GM12878 (cell line): ENCODE measurements at regions not wholly inside any gene's neighbourhood (a gene's known extent, or its start where the extent isn't known, plus 50 kb on each side); places are given as distances from the start of the nearest gene placed in this dataset.

Source experiments
- ATAC-seq: fragments of 200-7000 bp; cut with Tn5 transposase; 3 replicates; pipeline ENCODE4 v1.9.1; 2020; ENCODE audit warnings: mild to moderate bottlenecking, moderate library complexity
- BruUV-seq: library from RNA; stranded (reverse); fragments of 400-500 nt; replicated peaks from 2 replicates; lab custom pipeline; 2021; lab: Mats Ljungman, UMichigan
- CTCF ChIA-PET: fragments of 300-600 bp; sonication (Branson Sonifier 250); formaldehyde crosslinking; extraction: SDS; loops from one replicate; lab custom pipeline; 2021; ENCODE audit warnings: inconsistent platforms; lab: Yijun Ruan, JAX
- POLR2A ChIA-PET: fragments of 350-600 bp; formaldehyde crosslinking; extraction: SDS; loops from one replicate; lab custom pipeline; 2021; ENCODE audit warnings: inconsistent platforms; lab: Charles Lee
- RAD21 ChIA-PET: fragments of 300-600 bp; sonication (Branson Sonifier 250); formaldehyde crosslinking; loops from one replicate; lab custom pipeline; 2023; ENCODE audit warnings: antibody characterized with exemption; ENCODE audit not compliant: unreplicated experiment; lab: Charles Lee
- SMC1A ChIA-PET: fragments of 300-600 bp; sonication (Branson Sonifier 250); formaldehyde crosslinking; loops from one replicate; lab custom pipeline; 2023; ENCODE audit not compliant: unreplicated experiment, uncharacterized antibody; lab: Charles Lee
- DNase-seq: peaks from one replicate; pipeline ENCODE4 v3.0.0-alpha.2; 2011; ENCODE audit warnings: low read depth, low spot score
- FAIRE-seq: peaks from 3 replicates; lab custom pipeline; 2011; peaks lifted over from hg19 to GRCh38; lab: Jason Lieb, UNC
- H2AFZ ChIP-seq: 2 replicates; pipeline ENCODE4 v1.6.0; 2011; ENCODE audit warnings: low read depth, low read length, control low read depth; ENCODE audit not compliant: control insufficient read depth
- H3K27ac ChIP-seq: 2 replicates; pipeline ENCODE4 v1.5.1; 2011; ENCODE audit warnings: control low read depth; ENCODE audit not compliant: control insufficient read depth, insufficient read depth
- H3K27me3 ChIP-seq, 2 experiments: replicated peaks in 1 of 2; 2 replicates each; pipeline versions ENCODE4 v1.6.0 to v1.6.1; 2011; ENCODE audit warnings: low read length in 1 of 2; ENCODE audit not compliant: control insufficient read depth in 2 of 2, insufficient read depth in 2 of 2
- H3K36me3 ChIP-seq, 2 experiments: 2 replicates each; pipeline ENCODE4 v1.5.1; 2011; ENCODE audit warnings: low read length in 1 of 2; ENCODE audit not compliant: control insufficient read depth in 2 of 2, insufficient read depth in 2 of 2
- H3K4me1 ChIP-seq: 2 replicates; pipeline ENCODE4 v1.6.1; 2011; ENCODE audit warnings: mild to moderate bottlenecking, low read length, moderate library complexity, mixed read lengths; ENCODE audit not compliant: control insufficient read depth, insufficient read depth
- H3K4me2 ChIP-seq: 2 replicates; pipeline ENCODE4 v1.6.0; 2011; ENCODE audit warnings: control low read depth; ENCODE audit not compliant: control insufficient read depth, insufficient read depth
- H3K4me3 ChIP-seq: fragments of 200-600 bp; sonication (generic); 2 replicates; pipeline ENCODE4 v1.5.1; 2016
- H3K79me2 ChIP-seq: 2 replicates; pipeline ENCODE4 v1.6.0; 2011; ENCODE audit warnings: low read length; ENCODE audit not compliant: control insufficient read depth, insufficient read depth
- H3K9ac ChIP-seq: 2 replicates; pipeline ENCODE4 v1.8.0; 2011; ENCODE audit warnings: low read length, control low read depth, mixed read lengths; ENCODE audit not compliant: control insufficient read depth, insufficient read depth
- H3K9me3 ChIP-seq: replicated peaks from 3 replicates; pipeline ENCODE4 v1.5.1; 2011; ENCODE audit warnings: mild to moderate bottlenecking, low read length; ENCODE audit not compliant: control insufficient read depth, insufficient read depth
- H4K20me1 ChIP-seq: 2 replicates; pipeline ENCODE4 v1.6.0; 2011; ENCODE audit not compliant: control insufficient read depth, insufficient read depth
- ATF7 ChIP-seq: fragments of 450-650 bp; IDR thresholded peaks from 2 replicates; pipeline ENCODE4 v1.6.1; 2016; ENCODE audit warnings: low read depth, mild to moderate bottlenecking
- CBX3 ChIP-seq: fragments of 200-600 bp; sonication (generic); IDR thresholded peaks from 2 replicates; pipeline ENCODE4 v1.6.1; 2016; ENCODE audit warnings: low read depth, borderline replicate concordance
- EGR1 ChIP-seq, 2 experiments: IDR thresholded peaks; 1 replicate in 1 of 2; 2 replicates in 1 of 2; pipeline ENCODE4 v1.6.1; 2011 to 2012; ENCODE audit warnings: low read depth in 2 of 2, low read length in 2 of 2, borderline replicate concordance in 1 of 2, mild to moderate bottlenecking in 1 of 2, moderate library complexity in 1 of 2
- GATAD2B ChIP-seq: fragments of 450-650 bp; conservative IDR thresholded peaks from 2 replicates; pipeline ENCODE4 v1.6.1; 2017; ENCODE audit warnings: low read depth, mild to moderate bottlenecking, moderate library complexity
- MTA3 ChIP-seq: IDR thresholded peaks from 2 replicates; pipeline ENCODE4 v1.6.1; 2012; ENCODE audit warnings: low read length, inconsistent platforms, borderline replicate concordance
- NR2C2 ChIP-seq: IDR thresholded peaks from 2 replicates; pipeline ENCODE4 v1.6.1; 2011; ENCODE audit warnings: borderline replicate concordance, low read depth; ENCODE audit not compliant: control insufficient read depth, insufficient read length
- POLR2A ChIP-seq: IDR thresholded peaks from 2 replicates; pipeline ENCODE4 v1.6.1; 2011; ENCODE audit warnings: low read depth, mild to moderate bottlenecking, low read length
- POU2F2 ChIP-seq: IDR thresholded peaks from 3 replicates; pipeline ENCODE4 v1.6.1; 2011; ENCODE audit warnings: low read depth, mild to moderate bottlenecking, low read length, borderline replicate concordance
- SREBF1 ChIP-seq: IDR thresholded peaks from 2 replicates; pipeline ENCODE4 v1.6.1; 2012; ENCODE audit warnings: mild to moderate bottlenecking, low read length
- TCF3 ChIP-seq: IDR thresholded peaks from 2 replicates; pipeline ENCODE4 v1.6.1; 2012; ENCODE audit warnings: low read depth, mild to moderate bottlenecking, low read length, borderline replicate concordance; ENCODE audit not compliant: insufficient read depth
- ZNF217 ChIP-seq: fragments of 450-650 bp; IDR thresholded peaks from 2 replicates; pipeline ENCODE4 v1.6.1; 2017; ENCODE audit warnings: antibody characterized with exemption, mild to moderate bottlenecking
- ZNF274 ChIP-seq: IDR thresholded peaks from one replicate; pipeline ENCODE4 v1.8.0; 2011; ENCODE audit not compliant: insufficient read length, insufficient read depth
- ZSCAN29 ChIP-seq: fragments of 450-650 bp; IDR thresholded peaks from 2 replicates; pipeline ENCODE4 v1.6.1; 2017; ENCODE audit warnings: mild to moderate bottlenecking, moderate library complexity
- ZZZ3 ChIP-seq: IDR thresholded peaks from 2 replicates; pipeline ENCODE4 v1.6.1; 2011; ENCODE audit warnings: low read depth; ENCODE audit not compliant: control insufficient read depth, insufficient read length
- WGBS: methylation state at CpG from one replicate; pipeline ENCODE4 v1.1.6; 2016; ENCODE audit warnings: low lambda C conversion rate; ENCODE audit not compliant: insufficient replicate concordance, insufficient coverage; ENCODE audit errors: missing lambda C conversion rate; 5-methylcytosine and 5-hydroxymethylcytosine counted together
- in situ Hi-C: fragments of 300-500 bp; cut with MboI; formaldehyde crosslinking; loops from 9 replicates; pipeline ENCODE4 v1.14.3; 2018; ENCODE audit warnings: mixed read lengths
- intact Hi-C: fragments of 100-400 bp; cut with micrococcal nuclease; formaldehyde crosslinking; loops from one replicate; pipeline ENCODE4 v1.14.2; 2022; ENCODE audit not compliant: unreplicated experiment
- TF ChIP-seq, protein P1 (sequence below): fragments of 450-650 bp; IDR thresholded peaks from 2 replicates; pipeline ENCODE4 v1.6.1; 2017; ENCODE audit warnings: mild to moderate bottlenecking, moderate library complexity
- TF ChIP-seq, protein P2 (sequence below): fragments of 450-650 bp; IDR thresholded peaks from 2 replicates; pipeline ENCODE4 v1.6.1; 2017; ENCODE audit warnings: antibody characterized with exemption, mild to moderate bottlenecking, moderate library complexity

DNA sequence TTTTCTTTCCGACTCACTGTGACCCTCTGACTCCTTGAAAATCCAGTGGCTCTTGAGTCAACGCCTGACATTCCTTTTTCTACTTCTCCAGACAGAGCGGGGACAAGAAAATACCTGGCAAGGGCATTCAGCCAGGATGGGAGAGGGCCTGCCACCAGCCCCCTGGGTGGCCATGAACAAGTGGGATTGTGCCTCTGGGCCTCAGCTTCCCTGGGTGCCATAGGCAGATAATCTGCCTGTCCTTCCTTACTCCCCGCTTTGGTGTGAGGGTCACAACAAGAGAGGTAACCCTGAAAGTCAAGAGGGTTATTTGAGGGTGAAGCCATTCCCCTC, 613.9 kb upstream of the CADM1 start:
- RAD21 ChIA-PET: no interaction called here
- Histone ChIP-seq H3K4me1 (no peaks in the 10 kb centered on the region), H3K9ac (no peak overlapping the region), H3K36me3 (no peaks in the 10 kb centered on the region), H3K4me2 (no peak overlapping the region), H3K27me3 (no peaks in the 10 kb centered on the region), H3K27ac (no peak overlapping the region), H2AFZ (no peak overlapping the region), H3K79me2 (no peaks in the 10 kb centered on the region), H4K20me1 (no peaks in the 10 kb centered on the region), H3K9me3 (no peaks in the 10 kb centered on the region; the same call in 2 of the 3 replicates), H3K4me3 (no peak overlapping the region)
- DNase-seq (no peak), FAIRE-seq (no peak), ATAC-seq (no peak)
- no TSS peak for BruUV-seq
- POLR2A ChIA-PET: no interaction called here
- CTCF ChIA-PET: interaction anchor here (1.0 kb wide), 1 partner anchor 9 kb away, joined by 3 read pairs; no protein-coding TSS in a partner anchor
- WGBS: 49% methylated on average over 4 of the region's 4 CpGs
- intact Hi-C loops (no loop called here), in situ Hi-C loops (no loop called here)
- SMC1A ChIA-PET: no interaction called here
- no peak for TF ChIP-seq GATAD2B
- no peak for TF ChIP-seq CBX3
- TF ChIP-seq TCF3: no peak
- TF ChIP-seq, protein P1, sequence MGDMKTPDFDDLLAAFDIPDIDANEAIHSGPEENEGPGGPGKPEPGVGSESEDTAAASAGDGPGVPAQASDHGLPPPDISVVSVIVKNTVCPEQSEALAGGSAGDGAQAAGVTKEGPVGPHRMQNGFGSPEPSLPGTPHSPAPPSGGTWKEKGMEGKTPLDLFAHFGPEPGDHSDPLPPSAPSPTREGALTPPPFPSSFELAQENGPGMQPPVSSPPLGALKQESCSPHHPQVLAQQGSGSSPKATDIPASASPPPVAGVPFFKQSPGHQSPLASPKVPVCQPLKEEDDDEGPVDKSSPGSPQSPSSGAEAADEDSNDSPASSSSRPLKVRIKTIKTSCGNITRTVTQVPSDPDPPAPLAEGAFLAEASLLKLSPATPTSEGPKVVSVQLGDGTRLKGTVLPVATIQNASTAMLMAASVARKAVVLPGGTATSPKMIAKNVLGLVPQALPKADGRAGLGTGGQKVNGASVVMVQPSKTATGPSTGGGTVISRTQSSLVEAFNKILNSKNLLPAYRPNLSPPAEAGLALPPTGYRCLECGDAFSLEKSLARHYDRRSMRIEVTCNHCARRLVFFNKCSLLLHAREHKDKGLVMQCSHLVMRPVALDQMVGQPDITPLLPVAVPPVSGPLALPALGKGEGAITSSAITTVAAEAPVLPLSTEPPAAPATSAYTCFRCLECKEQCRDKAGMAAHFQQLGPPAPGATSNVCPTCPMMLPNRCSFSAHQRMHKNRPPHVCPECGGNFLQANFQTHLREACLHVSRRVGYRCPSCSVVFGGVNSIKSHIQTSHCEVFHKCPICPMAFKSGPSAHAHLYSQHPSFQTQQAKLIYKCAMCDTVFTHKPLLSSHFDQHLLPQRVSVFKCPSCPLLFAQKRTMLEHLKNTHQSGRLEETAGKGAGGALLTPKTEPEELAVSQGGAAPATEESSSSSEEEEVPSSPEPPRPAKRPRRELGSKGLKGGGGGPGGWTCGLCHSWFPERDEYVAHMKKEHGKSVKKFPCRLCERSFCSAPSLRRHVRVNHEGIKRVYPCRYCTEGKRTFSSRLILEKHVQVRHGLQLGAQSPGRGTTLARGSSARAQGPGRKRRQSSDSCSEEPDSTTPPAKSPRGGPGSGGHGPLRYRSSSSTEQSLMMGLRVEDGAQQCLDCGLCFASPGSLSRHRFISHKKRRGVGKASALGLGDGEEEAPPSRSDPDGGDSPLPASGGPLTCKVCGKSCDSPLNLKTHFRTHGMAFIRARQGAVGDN: no peak
- no peak for TF ChIP-seq ZNF274
- no peak for TF ChIP-seq POU2F2
- no peak for TF ChIP-seq ZNF217
- TF ChIP-seq ATF7: no peak
- TF ChIP-seq POLR2A: no peak
- TF ChIP-seq MTA3: no peak
- TF ChIP-seq EGR1 (IDR thresholded peaks at IDR 0.05; ENCODE audit: borderline replicate concordance in 1 of 2, low read depth in 2 of 2, low read length in 2 of 2): no peak
- no peak for TF ChIP-seq ZZZ3
- TF ChIP-seq ZSCAN29: no peak
- no peak for TF ChIP-seq NR2C2
- no peak for TF ChIP-seq SREBF1
- TF ChIP-seq, protein P2, sequence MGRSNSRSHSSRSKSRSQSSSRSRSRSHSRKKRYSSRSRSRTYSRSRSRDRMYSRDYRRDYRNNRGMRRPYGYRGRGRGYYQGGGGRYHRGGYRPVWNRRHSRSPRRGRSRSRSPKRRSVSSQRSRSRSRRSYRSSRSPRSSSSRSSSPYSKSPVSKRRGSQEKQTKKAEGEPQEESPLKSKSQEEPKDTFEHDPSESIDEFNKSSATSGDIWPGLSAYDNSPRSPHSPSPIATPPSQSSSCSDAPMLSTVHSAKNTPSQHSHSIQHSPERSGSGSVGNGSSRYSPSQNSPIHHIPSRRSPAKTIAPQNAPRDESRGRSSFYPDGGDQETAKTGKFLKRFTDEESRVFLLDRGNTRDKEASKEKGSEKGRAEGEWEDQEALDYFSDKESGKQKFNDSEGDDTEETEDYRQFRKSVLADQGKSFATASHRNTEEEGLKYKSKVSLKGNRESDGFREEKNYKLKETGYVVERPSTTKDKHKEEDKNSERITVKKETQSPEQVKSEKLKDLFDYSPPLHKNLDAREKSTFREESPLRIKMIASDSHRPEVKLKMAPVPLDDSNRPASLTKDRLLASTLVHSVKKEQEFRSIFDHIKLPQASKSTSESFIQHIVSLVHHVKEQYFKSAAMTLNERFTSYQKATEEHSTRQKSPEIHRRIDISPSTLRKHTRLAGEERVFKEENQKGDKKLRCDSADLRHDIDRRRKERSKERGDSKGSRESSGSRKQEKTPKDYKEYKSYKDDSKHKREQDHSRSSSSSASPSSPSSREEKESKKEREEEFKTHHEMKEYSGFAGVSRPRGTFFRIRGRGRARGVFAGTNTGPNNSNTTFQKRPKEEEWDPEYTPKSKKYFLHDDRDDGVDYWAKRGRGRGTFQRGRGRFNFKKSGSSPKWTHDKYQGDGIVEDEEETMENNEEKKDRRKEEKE: no peak
- TF ChIP-seq, all 136 proteins: peak for 0
